Thyroid gland (tissue), 4 donors: ENCODE measurements at regions not wholly inside any gene's neighbourhood (a gene's known extent, or its start where the extent isn't known, plus 50 kb on each side); places are given as distances from the start of the nearest gene placed in this dataset.
A peak's percentile ranks its signal among the peaks of the same experiment; 100 is the strongest.

Experiments used
- DNase-seq, 2 donors: peaks; one replicate each; pipeline ENCODE4 v3.0.0-alpha.2; 2019
- H3K27ac ChIP-seq, 3 donors: fragments of 200-600 bp; sonication (generic); 1 replicate in 2 of 3; 2 replicates in 1 of 3; pipeline ENCODE4 v1.5.1; 2016 to 2019; ENCODE audit warnings: mild to moderate bottlenecking in 1 of 3, moderate library complexity in 1 of 3
- H3K27me3 ChIP-seq: fragments of 200-600 bp; sonication (generic); one replicate; pipeline ENCODE4 v1.5.1; 2019
- H3K36me3 ChIP-seq, 2 donors: fragments of 200-600 bp; sonication (generic); one replicate each; pipeline ENCODE4 v1.5.1; 2016 to 2019
- H3K4me1 ChIP-seq, 2 donors: fragments of 200-600 bp; sonication (generic); one replicate each; pipeline ENCODE4 v1.5.1; 2017 to 2019
- H3K4me3 ChIP-seq, 3 donors: fragments of 200-600 bp; sonication (generic); replicated peaks in 1 of 3; 1 replicate in 2 of 3; 2 replicates in 1 of 3; pipeline ENCODE4 v1.5.1; 2016; ENCODE audit warnings: mild to moderate bottlenecking in 1 of 3
- H3K9me3 ChIP-seq: fragments of 200-600 bp; sonication (generic); one replicate; pipeline ENCODE4 v1.5.1; 2017
- POLR2A ChIP-seq, 2 donors: fragments of 450-650 bp; IDR thresholded peaks; one replicate each; pipeline ENCODE4 v1.6.1; 2017; ENCODE audit warnings: antibody characterized with exemption in 2 of 2, mild to moderate bottlenecking in 2 of 2, moderate library complexity in 1 of 2
- WGBS, 2 donors: methylation state at CpG; one replicate each; pipeline ENCODE4 v1.1.5; 2017; 5-methylcytosine and 5-hydroxymethylcytosine counted together
- intact Hi-C: fragments of 100-400 bp; cut with DNase I; formaldehyde crosslinking; loops from one replicate; pipeline ENCODE4 v1.15.1; 2023
- TF ChIP-seq, protein P1 (sequence below), 6 experiments: fragments of 200-600 bp in 3 of 6; fragments of 450-650 bp in 3 of 6; sonication (generic) in 3 of 6; IDR thresholded peaks; one replicate each; pipeline ENCODE4 v1.5.1; 2016 to 2019; ENCODE audit warnings: antibody characterized with exemption in 6 of 6, mild to moderate bottlenecking in 2 of 6, inconsistent platforms in 1 of 6, moderate library complexity in 1 of 6

DNA sequence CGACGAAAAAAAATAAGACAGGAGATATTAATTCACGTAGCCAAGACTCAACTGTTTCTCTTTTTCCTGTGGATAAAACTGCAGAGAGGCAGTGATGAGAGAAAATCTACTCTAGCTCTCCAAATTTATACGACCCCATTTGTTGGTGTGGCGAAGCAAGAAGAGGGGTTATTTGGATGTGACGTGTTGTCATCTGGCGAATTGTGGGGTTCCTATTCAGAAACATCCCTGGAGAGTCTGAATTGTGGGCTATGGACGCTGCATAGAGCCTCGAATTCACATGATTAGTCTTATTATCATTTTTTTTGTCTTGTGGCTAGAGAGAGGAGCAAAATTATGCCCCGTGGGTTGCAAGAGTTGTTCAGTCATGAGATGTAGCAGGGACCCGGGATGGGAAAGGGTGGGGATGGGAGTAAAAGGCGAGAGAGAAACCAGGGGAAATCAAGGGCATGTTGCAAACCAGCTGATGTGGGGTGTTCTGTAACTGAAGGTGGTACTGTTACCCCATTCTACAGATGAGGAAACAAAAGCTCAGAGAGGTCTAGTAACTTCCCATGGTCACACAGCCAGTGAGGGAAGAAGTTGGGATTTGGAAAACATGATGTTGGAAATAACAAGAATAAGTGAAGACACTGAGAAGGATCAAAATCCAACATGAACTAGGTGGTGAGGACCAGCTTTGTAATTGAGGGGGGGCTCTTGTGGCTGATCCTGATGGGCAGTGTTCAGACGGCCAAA, 69.2 kb upstream of the SFMBT2 start:
- H3K27ac ChIP-seq = no peak overlapping the region
- no peak for DNase-seq
- no peaks in the 10 kb centered on the region for H3K36me3 ChIP-seq
- peaks cover 8% of the 10 kb centered on the region in 2 donors for H3K4me1 ChIP-seq
- intact Hi-C loops = no loop called here
- TF ChIP-seq, protein P1, sequence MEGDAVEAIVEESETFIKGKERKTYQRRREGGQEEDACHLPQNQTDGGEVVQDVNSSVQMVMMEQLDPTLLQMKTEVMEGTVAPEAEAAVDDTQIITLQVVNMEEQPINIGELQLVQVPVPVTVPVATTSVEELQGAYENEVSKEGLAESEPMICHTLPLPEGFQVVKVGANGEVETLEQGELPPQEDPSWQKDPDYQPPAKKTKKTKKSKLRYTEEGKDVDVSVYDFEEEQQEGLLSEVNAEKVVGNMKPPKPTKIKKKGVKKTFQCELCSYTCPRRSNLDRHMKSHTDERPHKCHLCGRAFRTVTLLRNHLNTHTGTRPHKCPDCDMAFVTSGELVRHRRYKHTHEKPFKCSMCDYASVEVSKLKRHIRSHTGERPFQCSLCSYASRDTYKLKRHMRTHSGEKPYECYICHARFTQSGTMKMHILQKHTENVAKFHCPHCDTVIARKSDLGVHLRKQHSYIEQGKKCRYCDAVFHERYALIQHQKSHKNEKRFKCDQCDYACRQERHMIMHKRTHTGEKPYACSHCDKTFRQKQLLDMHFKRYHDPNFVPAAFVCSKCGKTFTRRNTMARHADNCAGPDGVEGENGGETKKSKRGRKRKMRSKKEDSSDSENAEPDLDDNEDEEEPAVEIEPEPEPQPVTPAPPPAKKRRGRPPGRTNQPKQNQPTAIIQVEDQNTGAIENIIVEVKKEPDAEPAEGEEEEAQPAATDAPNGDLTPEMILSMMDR (IDR thresholded peaks at IDR 0.05) = no peak
- TF ChIP-seq POLR2A (IDR thresholded peaks at IDR 0.05) = no peak
- H3K27me3 ChIP-seq = no peaks in the 10 kb centered on the region
- 93 to 94% methylated on average over 13 of the region's 13 CpGs for WGBS, 2 donors
- H3K9me3 ChIP-seq = no peaks in the 10 kb centered on the region
- H3K4me3 ChIP-seq = no peak overlapping the region

DNA sequence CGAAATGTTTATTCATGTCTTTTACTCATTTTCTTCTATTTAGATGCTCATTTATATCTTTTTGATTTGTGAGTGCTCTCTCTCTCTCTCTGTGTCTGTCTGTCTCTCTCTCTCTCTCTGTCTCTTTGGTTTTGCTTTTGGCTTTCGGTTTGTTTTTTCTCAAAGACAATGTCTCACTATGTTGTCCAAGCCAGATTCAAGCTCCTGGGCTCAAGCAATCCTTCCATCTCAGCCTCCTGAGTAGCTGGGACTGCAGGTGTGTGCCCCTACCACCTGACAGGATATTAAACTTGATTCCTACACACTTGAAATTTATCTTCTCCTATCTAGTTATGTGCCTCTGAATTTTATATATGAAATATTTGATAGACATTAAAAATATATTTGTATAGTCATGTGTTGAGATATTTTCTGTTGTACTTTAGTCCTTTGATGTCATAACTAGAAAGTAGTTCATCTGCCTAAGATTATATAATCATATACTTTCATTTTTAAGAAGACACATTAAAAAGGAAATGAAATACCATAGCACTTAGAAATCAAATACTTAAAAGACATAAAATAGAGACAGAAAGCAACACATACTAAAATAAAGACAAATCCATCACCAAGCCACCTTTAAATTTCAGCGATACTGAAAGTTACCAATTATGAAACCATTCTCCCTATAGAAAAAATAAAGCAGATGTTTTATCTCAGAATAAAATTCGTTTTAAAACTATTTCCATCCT, 68.1 kb upstream of the SFMBT2 start:
- H3K4me3 ChIP-seq = no peak overlapping the region
- no peaks in the 10 kb centered on the region for H3K27me3 ChIP-seq
- intact Hi-C loops = no loop called here
- H3K36me3 ChIP-seq = no peaks in the 10 kb centered on the region
- TF ChIP-seq POLR2A (IDR thresholded peaks at IDR 0.05) = no peak
- TF ChIP-seq, protein P1 (IDR thresholded peaks at IDR 0.05) = no peak
- 81 to 94% methylated on average over 4 of the region's 4 CpGs for WGBS, 2 donors
- DNase-seq = no peak
- H3K4me1 ChIP-seq = peaks cover 10 to 11% of the 10 kb centered on the region in 2 donors
- H3K27ac ChIP-seq = no peak overlapping the region
- H3K9me3 ChIP-seq = no peaks in the 10 kb centered on the region

DNA sequence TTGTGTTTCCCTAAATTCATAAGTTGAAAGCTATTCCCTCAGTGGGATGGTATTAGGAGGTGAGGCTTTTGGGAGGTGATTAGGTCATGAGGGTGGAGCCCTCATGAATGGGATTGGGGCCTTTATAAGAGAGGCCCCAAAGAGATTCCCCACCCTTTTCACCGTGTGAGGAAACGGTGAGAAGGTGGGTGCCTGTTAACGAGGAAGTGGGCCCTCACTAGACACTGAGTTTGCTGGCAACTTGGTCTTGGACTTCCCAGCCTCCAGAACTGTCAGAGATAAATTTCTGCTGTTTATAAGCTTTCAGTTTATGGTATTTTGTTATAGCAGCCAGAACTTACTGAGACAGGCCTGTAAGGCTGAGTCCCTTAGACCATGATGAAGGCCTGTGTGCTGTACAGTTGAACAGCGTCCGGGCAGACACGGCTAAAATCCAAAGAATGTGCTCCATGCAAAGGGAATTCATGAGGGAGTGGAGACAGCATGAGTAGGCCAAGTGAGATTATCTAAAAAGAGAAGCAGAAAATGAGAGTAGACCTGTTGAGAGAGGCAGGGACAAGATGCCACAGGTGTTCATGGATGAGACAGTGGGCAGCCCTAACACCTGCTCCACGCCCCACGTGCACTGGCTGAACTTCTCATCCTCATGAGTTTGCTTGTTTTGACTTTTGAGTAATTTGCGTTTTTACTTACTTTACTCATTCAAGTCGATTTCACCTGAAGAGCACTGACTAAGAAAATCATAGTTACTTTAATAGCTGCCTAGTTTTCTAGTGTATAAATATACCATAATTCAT, 66.9 kb upstream of the SFMBT2 start:
- no peaks in the 10 kb centered on the region for H3K27me3 ChIP-seq
- H3K27ac ChIP-seq = no peak overlapping the region
- 90 to 91% methylated on average over 10 of the region's 10 CpGs for WGBS, 2 donors
- peaks cover 10 to 11% of the 10 kb centered on the region in 2 donors for H3K4me1 ChIP-seq
- intact Hi-C loops = no loop called here
- H3K4me3 ChIP-seq = no peak overlapping the region
- no peak for TF ChIP-seq POLR2A (IDR thresholded peaks at IDR 0.05)
- TF ChIP-seq, protein P1 (IDR thresholded peaks at IDR 0.05) = no peak
- DNase-seq = no peak
- H3K9me3 ChIP-seq = no peaks in the 10 kb centered on the region
- H3K36me3 ChIP-seq = no peaks in the 10 kb centered on the region

DNA sequence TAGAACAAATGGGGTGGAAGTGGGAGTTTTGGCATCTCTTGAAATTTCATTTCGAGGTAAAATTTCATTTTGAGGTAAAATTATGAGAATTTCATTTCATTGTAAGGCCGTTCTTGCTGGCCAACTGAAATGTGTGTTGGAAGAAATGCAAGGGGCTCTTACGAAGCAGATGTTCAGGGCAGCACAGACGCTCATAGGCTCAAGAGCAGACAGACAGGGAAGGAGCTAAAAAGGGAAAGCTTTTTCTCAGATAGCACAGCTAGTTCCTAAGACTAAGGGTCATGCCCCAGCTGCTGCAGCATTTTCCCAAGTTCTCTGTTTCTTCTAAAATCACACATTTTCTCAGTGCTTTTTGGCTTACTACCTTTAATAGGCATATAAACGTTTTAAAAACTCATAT, 65.1 kb upstream of the SFMBT2 start:
- H3K27ac ChIP-seq = no peak overlapping the region
- WGBS, 2 donors = 52 to 67% methylated on average over 5 of the region's 5 CpGs

More for the DNA sequence above, 65.1 kb upstream of the SFMBT2 start:
- H3K36me3 ChIP-seq = no peaks in the 10 kb centered on the region
- peak overlapping the region in 1 of 3 donors; percentile 6 for H3K4me3 ChIP-seq
- DNase-seq = no peak
- peaks cover 10 to 11% of the 10 kb centered on the region in 2 donors for H3K4me1 ChIP-seq
- intact Hi-C loops = no loop called here
- TF ChIP-seq, protein P1 (IDR thresholded peaks at IDR 0.05) = no peak
- no peak for TF ChIP-seq POLR2A (IDR thresholded peaks at IDR 0.05)
- no peaks in the 10 kb centered on the region for H3K27me3 ChIP-seq
- H3K9me3 ChIP-seq = no peaks in the 10 kb centered on the region
